ENCODE measurements at regions not wholly inside any gene's neighbourhood (a gene's known extent, or its start where the extent isn't known, plus 50 kb on each side); places are given as distances from the start of the nearest gene placed in this dataset.

DNA sequence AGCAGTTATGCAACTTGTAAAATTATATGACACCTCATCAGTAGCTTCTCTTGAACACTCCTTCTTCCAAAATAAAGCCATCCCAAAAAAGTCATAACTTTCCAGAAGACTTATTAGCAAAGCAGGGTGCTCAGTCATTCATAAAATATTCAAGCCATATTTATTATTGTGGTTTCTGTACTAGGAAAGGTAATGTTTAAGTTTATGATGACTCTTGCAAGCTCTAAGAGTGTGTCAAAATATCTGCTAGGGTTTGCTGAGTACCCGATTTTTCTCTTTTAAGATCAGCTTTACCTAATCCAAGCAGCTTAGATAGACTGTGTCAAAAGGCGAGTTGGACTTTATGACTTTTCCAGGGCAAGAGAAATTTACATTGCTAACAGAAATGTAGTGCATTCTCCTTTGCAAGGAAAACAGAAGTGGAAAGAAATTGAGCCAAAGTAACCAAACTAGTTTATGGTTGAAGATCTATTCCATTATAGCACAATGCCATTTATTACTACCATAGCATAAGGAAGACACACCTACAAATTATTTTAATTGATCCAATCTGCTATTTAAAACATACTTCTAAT lies 98.0 kb upstream of the SOX6 start:
- CTCF ChIA-PET: no interaction called here

DNA sequence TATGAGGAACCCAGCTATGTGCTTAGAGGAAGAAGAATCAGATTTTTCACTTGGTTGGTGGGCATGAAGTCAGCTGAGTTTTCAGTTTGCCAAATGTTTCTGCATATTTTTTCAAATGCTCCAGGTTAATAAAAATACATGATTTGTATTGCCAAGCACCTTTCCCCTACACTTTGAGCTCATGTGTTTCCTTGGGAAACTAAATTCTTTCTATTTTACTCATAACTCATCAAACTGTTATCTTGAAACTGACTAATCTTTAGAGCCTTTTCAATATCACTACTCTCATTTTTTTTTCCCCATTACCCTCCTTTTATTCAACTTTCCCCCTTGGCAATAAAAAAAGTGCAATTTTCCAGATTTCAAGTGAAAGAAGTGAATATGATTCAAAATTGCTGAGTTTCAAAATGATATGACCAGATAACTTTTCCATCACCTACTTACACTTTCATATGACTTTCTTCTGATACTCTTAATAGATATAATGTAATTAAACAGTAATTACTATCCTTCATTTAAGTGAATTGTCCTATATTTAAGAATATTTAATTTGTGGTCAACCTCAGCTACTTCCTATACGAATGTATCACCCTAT lies 91.9 kb upstream of the SOX6 start:
- intact Hi-C loops (cut with micrococcal nuclease): no loop called here
- POLR2A ChIA-PET: no interaction called here
- H3K27ac ChIP-seq (ENCODE audit: low read depth, low read length): no peak overlapping the region
- CTCF ChIA-PET: no interaction called here
- H3K4me1 ChIP-seq (ENCODE audit: control insufficient read depth in 2 of 2, insufficient read depth in 2 of 2, low read length in 2 of 2): no peaks in the 10 kb centered on the region
- Mint-ChIP-seq H3K36me3 (no peaks in the 10 kb centered on the region), H3K4me1 (no peaks in the 10 kb centered on the region), H3K4me3 (no peak overlapping the region), H3K27me3 (peaks cover 0 to 4% (median 0%) of the 10 kb centered on the region in 5 donors), H3K27ac (no peak overlapping the region), H3K9me3 (peaks cover 0 to 4% (median 0%) of the 10 kb centered on the region in 11 donors)
- ATAC-seq (no peak), DNase-seq (no peak)
- H3K9me3 ChIP-seq (ENCODE audit: control insufficient read depth in 2 of 3, low read length in 3 of 3): no peaks in the 10 kb centered on the region
- no peaks in the 10 kb centered on the region for H3K27me3 ChIP-seq (ENCODE audit: control insufficient read depth in 2 of 2, insufficient read depth in 2 of 2, low read length in 2 of 2)
- H3K4me3 ChIP-seq (ENCODE audit: low read length): no peak overlapping the region
- no peaks in the 10 kb centered on the region for H3K36me3 ChIP-seq (ENCODE audit: control insufficient read depth in 2 of 3, insufficient read depth in 3 of 3, low read length in 3 of 3)

More for the DNA sequence above, 98.0 kb upstream of the SOX6 start:
- DNase-seq (no peak), ATAC-seq (no peak)
- H3K36me3 ChIP-seq (ENCODE audit: control insufficient read depth in 2 of 3, insufficient read depth in 3 of 3, low read length in 3 of 3): no peaks in the 10 kb centered on the region
- POLR2A ChIA-PET: no interaction called here
- H3K9me3 ChIP-seq (ENCODE audit: control insufficient read depth in 2 of 3, low read length in 3 of 3): no peaks in the 10 kb centered on the region
- intact Hi-C loops (cut with micrococcal nuclease): no loop called here
- no peaks in the 10 kb centered on the region for H3K9me3 Mint-ChIP-seq
- H3K27me3 Mint-ChIP-seq: peaks cover 0 to 5% (median 0%) of the 10 kb centered on the region in 5 donors
- H3K4me3 Mint-ChIP-seq: no peak overlapping the region
- no peaks in the 10 kb centered on the region for H3K4me1 Mint-ChIP-seq
- H3K4me3 ChIP-seq (ENCODE audit: low read length): no peak overlapping the region
- H3K27ac Mint-ChIP-seq: no peak overlapping the region
- no peaks in the 10 kb centered on the region for H3K4me1 ChIP-seq (ENCODE audit: control insufficient read depth in 2 of 2, insufficient read depth in 2 of 2, low read length in 2 of 2)
- H3K36me3 Mint-ChIP-seq: no peaks in the 10 kb centered on the region
- H3K27ac ChIP-seq (ENCODE audit: low read depth, low read length): no peak overlapping the region
- H3K27me3 ChIP-seq (ENCODE audit: control insufficient read depth in 2 of 2, insufficient read depth in 2 of 2, low read length in 2 of 2): no peaks in the 10 kb centered on the region

DNA sequence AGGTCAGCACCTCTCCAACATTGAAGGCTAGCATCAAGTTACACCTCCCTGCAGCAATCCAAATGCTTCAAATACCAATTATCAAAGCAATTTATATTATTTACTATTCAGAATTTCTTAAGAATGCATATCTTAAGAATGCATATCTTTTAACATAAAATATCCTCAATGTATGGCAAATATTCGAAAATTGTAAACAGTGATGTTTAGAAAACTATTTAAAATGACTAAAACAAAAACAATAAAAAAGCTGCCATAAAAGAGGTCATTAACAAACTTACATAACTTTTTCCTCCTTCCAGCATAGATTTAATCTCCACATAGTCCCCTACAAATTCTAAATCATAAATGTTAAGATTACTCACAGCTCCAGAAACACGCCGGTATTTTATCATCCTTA lies 85.1 kb upstream of the SOX6 start:
- Histone ChIP-seq H3K36me3 (ENCODE audit: control insufficient read depth in 2 of 3, insufficient read depth in 3 of 3, low read length in 3 of 3) (no peaks in the 10 kb centered on the region), H3K4me3 (ENCODE audit: low read length) (no peak overlapping the region), H3K27me3 (ENCODE audit: control insufficient read depth in 2 of 2, insufficient read depth in 2 of 2, low read length in 2 of 2) (no peaks in the 10 kb centered on the region), H3K9me3 (ENCODE audit: control insufficient read depth in 2 of 3, low read length in 3 of 3) (no peaks in the 10 kb centered on the region), H3K4me1 (ENCODE audit: control insufficient read depth in 2 of 2, insufficient read depth in 2 of 2, low read length in 2 of 2) (no peaks in the 10 kb centered on the region), H3K27ac (ENCODE audit: low read depth, low read length) (no peak overlapping the region)
- Mint-ChIP-seq H3K36me3 (no peaks in the 10 kb centered on the region), H3K27me3 (peaks cover 0 to 4% (median 0%) of the 10 kb centered on the region in 5 donors), H3K4me3 (no peak overlapping the region), H3K9me3 (peaks cover 0 to 6% (median 0%) of the 10 kb centered on the region in 11 donors), H3K4me1 (no peaks in the 10 kb centered on the region), H3K27ac (no peak overlapping the region)
- ATAC-seq (no peak), DNase-seq (no peak)
- intact Hi-C loops (cut with micrococcal nuclease): no loop called here
- ChIA-PET CTCF (no interaction called here), POLR2A (no interaction called here)

DNA sequence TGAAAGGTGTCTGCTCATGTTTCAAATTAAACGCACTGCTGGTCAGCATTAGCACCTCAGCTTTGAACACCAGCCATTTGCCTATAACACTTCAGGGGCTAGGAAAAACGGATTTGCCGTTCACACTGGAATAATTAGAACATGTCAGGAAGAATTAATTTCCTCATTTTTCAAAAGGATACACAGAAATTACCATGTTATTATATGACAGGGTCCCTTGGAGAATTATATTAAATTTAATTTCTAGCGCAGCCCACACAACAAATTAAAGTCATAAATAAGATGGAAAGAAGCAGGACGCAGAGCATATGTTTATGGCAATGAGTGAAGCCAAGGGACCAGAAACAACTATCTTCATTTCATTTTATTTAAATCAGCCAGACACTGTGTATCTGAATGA lies 83.8 kb upstream of the SOX6 start:
- Histone ChIP-seq H3K9me3 (ENCODE audit: control insufficient read depth in 2 of 3, low read length in 3 of 3) (no peaks in the 10 kb centered on the region), H3K27ac (ENCODE audit: low read depth, low read length) (no peak overlapping the region), H3K36me3 (ENCODE audit: control insufficient read depth in 2 of 3, insufficient read depth in 3 of 3, low read length in 3 of 3) (no peaks in the 10 kb centered on the region), H3K27me3 (ENCODE audit: control insufficient read depth in 2 of 2, insufficient read depth in 2 of 2, low read length in 2 of 2) (no peaks in the 10 kb centered on the region), H3K4me3 (ENCODE audit: low read length) (no peak overlapping the region), H3K4me1 (ENCODE audit: control insufficient read depth in 2 of 2, insufficient read depth in 2 of 2, low read length in 2 of 2) (no peaks in the 10 kb centered on the region)
- intact Hi-C loops (cut with micrococcal nuclease): no loop called here
- POLR2A ChIA-PET: no interaction called here
- Mint-ChIP-seq H3K4me1 (no peaks in the 10 kb centered on the region), H3K36me3 (no peaks in the 10 kb centered on the region), H3K9me3 (peaks cover 0 to 6% (median 0%) of the 10 kb centered on the region in 11 donors), H3K27me3 (no peaks in the 10 kb centered on the region), H3K4me3 (no peak overlapping the region), H3K27ac (no peak overlapping the region)
- DNase-seq (no peak), ATAC-seq (no peak)
- CTCF ChIA-PET: no interaction called here

GRCh38 chr11:16434036-16434435 lies 77.7 kb upstream of the SOX6 start:
- no peak for ATAC-seq
- DNase-seq: no peak
- no peaks in the 10 kb centered on the region for H3K36me3 ChIP-seq (ENCODE audit: control insufficient read depth in 2 of 3, insufficient read depth in 3 of 3, low read length in 3 of 3)
- Mint-ChIP-seq H3K4me1 (no peaks in the 10 kb centered on the region), H3K36me3 (no peaks in the 10 kb centered on the region), H3K27ac (no peak overlapping the region), H3K27me3 (no peaks in the 10 kb centered on the region), H3K4me3 (no peak overlapping the region), H3K9me3 (peaks cover 3 to 26% (median 13%) of the 10 kb centered on the region in 11 donors)
- intact Hi-C loops (cut with micrococcal nuclease): no loop called here
- ChIA-PET CTCF (no interaction called here), POLR2A (no interaction called here)
- peaks cover 0 to 3% (median 0%) of the 10 kb centered on the region in 3 experiments for H3K9me3 ChIP-seq (ENCODE audit: control insufficient read depth in 2 of 3, low read length in 3 of 3)
- no peaks in the 10 kb centered on the region for H3K4me1 ChIP-seq (ENCODE audit: control insufficient read depth in 2 of 2, insufficient read depth in 2 of 2, low read length in 2 of 2)
- no peaks in the 10 kb centered on the region for H3K27me3 ChIP-seq (ENCODE audit: control insufficient read depth in 2 of 2, insufficient read depth in 2 of 2, low read length in 2 of 2)
- no peak overlapping the region for H3K4me3 ChIP-seq (ENCODE audit: low read length)
- no peak overlapping the region for H3K27ac ChIP-seq (ENCODE audit: low read depth, low read length)

DNA sequence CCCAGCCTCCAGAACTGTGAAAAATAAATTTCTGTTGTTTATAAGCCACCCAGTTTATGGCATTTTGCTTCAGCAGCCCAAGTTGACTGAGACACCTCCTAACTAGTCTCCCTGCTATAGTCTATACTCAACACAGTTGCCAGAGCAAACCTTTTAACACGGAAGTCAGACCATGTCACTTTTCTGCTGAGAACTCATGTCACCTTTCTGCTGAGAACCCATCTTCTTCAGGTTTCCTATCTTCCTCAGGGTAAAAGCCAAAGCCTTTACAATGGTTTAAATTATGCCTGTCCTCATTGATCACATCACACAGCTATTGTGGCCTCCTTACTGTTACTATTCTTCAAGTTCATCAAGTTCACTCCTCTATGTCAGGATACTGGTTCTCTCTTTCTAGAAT lies 74.3 kb upstream of the SOX6 start:
- POLR2A ChIA-PET: no interaction called here
- H3K36me3 Mint-ChIP-seq: no peaks in the 10 kb centered on the region
- peaks cover 2 to 29% (median 12%) of the 10 kb centered on the region in 11 donors for H3K9me3 Mint-ChIP-seq
- peaks cover 0 to 3% (median 0%) of the 10 kb centered on the region in 3 experiments for H3K9me3 ChIP-seq (ENCODE audit: control insufficient read depth in 2 of 3, low read length in 3 of 3)
- ATAC-seq (no peak), DNase-seq (no peak)
- H3K27me3 ChIP-seq (ENCODE audit: control insufficient read depth in 2 of 2, insufficient read depth in 2 of 2, low read length in 2 of 2): no peaks in the 10 kb centered on the region
- no peaks in the 10 kb centered on the region for H3K4me1 Mint-ChIP-seq
- no peaks in the 10 kb centered on the region for H3K27me3 Mint-ChIP-seq
- no peak overlapping the region for H3K4me3 Mint-ChIP-seq
- intact Hi-C loops (cut with micrococcal nuclease): no loop called here
- no peaks in the 10 kb centered on the region for H3K4me1 ChIP-seq (ENCODE audit: control insufficient read depth in 2 of 2, insufficient read depth in 2 of 2, low read length in 2 of 2)
- CTCF ChIA-PET: no interaction called here
- no peak overlapping the region for H3K27ac Mint-ChIP-seq
- H3K27ac ChIP-seq (ENCODE audit: low read depth, low read length): no peak overlapping the region
- H3K36me3 ChIP-seq (ENCODE audit: control insufficient read depth in 2 of 3, insufficient read depth in 3 of 3, low read length in 3 of 3): no peaks in the 10 kb centered on the region
- H3K4me3 ChIP-seq (ENCODE audit: low read length): no peak overlapping the region

DNA sequence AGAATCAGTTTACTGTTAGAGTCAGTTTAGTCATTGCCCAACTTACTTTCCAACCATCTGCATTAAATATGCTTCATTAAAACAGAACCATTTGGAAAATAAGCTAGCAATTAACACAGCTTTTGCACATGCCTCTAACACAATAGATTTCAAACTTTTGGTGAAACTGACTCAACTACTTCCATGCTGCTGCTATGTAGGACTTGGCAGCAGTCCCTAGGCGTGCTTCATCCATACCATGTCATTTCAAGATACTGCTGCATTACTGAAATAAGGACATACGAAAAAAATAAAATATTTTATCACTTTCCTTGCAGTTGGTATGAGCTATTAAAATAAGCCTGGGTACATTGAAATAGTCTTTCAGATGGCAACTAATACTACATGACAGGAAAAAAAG lies 65.5 kb upstream of the SOX6 start:
- Histone ChIP-seq H3K4me1 (ENCODE audit: control insufficient read depth in 2 of 2, insufficient read depth in 2 of 2, low read length in 2 of 2) (no peaks in the 10 kb centered on the region), H3K27ac (ENCODE audit: low read depth, low read length) (no peak overlapping the region), H3K36me3 (ENCODE audit: control insufficient read depth in 2 of 3, insufficient read depth in 3 of 3, low read length in 3 of 3) (no peaks in the 10 kb centered on the region), H3K4me3 (ENCODE audit: low read length) (no peak overlapping the region), H3K9me3 (ENCODE audit: control insufficient read depth in 2 of 3, low read length in 3 of 3) (no peaks in the 10 kb centered on the region), H3K27me3 (ENCODE audit: control insufficient read depth in 2 of 2, insufficient read depth in 2 of 2, low read length in 2 of 2) (no peaks in the 10 kb centered on the region)
- no peak overlapping the region for H3K27ac Mint-ChIP-seq
- H3K36me3 Mint-ChIP-seq: no peaks in the 10 kb centered on the region
- intact Hi-C loops (cut with micrococcal nuclease): no loop called here
- ChIA-PET POLR2A (no interaction called here), CTCF (no interaction called here)
- DNase-seq: no peak
- no peak for ATAC-seq
- no peak overlapping the region for H3K4me3 Mint-ChIP-seq
- peaks cover 0 to 27% (median 11%) of the 10 kb centered on the region in 11 donors for H3K9me3 Mint-ChIP-seq
- H3K4me1 Mint-ChIP-seq: no peaks in the 10 kb centered on the region
- H3K27me3 Mint-ChIP-seq: no peaks in the 10 kb centered on the region

All from naive thymus-derived CD4-positive, alpha-beta T cell (primary cell).